NCI-H1694 treated with DMSO at 0.1 percent for 48 hours (cell line): ENCODE measurements at regions not wholly inside any gene's neighbourhood (a gene's known extent, or its start where the extent isn't known, plus 50 kb on each side); places are given as distances from the start of the nearest gene placed in this dataset.

Experiments
- DNase-seq: peaks from one replicate; lab custom pipeline; 2025; lab: John Stamatoyannopoulos, UW

DNA sequence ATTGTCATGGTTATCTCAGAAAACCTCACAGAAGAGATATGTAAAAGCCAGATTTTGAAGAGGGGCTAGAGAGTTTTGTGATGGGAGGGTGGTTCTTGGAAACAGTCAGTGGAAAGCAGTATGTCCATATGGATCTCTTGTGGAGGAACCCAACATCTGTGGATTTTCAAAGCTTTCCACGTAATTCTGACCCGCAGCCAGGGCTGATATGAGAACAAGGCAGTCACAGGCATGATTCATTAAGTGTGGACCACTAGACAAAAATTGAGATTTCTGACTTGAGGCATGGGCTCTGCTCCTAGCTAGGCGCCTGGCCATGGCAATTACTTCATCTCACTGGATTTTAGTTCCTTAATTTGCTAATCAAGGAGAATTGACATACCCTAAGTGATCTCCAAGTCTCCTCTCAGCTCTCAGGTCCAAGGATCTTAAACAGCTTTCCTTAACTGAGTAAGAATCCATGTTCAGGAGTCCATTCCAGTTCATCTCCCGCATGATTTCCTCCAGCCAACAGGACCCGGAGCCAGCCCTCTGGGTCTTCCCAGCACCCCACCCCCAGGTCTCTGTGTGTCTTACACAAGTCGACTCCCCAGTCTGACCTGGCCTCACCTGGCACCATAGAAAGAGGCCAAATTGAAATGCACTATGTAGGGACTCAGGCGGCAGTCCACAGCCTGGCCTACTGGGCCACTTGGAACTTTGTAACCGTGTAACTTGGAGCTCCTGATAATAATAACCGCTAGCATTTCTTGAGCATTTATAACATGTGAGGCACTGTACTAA lies 176.3 kb upstream of the PARP11 start:
- DNase-seq: no peak

DNA sequence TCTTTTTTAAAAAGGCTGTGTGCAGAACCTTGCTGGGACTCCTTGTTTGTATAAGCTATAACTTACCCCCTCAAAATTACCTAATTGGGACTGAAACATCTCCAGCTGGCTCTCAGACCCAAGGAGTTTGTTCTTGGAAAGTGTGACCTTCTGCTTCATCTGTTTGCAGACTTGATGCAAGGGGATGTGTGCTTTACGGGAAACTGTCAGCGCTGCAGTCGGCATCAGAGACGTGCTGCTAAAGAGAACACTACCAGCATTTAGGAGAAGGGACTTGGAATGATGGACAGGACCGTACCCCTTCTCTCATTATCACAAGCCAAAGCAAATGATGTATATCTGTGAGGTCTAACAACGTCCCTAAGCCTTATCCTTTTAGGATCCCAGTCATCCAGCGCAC lies 174.2 kb upstream of the PARP11 start:
- DNase-seq: no peak

DNA sequence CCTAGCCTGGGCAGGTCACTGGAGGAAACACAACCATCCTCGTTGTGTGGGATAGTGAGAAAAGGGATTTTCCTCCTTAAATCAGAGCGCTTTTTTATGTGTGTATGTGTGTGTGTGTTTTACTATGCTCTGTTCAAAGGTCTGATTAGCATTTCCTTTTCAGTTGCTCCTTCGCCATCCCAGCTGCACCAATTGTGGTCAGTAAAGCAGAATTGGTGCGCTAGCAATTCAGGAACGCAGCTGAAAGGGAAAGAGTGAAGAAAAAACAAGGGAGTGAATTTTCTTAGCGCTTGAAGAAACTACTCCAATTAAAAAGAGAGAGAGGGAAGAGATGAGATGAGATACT lies 173.3 kb upstream of the PARP11 start:
- no peak for DNase-seq

DNA sequence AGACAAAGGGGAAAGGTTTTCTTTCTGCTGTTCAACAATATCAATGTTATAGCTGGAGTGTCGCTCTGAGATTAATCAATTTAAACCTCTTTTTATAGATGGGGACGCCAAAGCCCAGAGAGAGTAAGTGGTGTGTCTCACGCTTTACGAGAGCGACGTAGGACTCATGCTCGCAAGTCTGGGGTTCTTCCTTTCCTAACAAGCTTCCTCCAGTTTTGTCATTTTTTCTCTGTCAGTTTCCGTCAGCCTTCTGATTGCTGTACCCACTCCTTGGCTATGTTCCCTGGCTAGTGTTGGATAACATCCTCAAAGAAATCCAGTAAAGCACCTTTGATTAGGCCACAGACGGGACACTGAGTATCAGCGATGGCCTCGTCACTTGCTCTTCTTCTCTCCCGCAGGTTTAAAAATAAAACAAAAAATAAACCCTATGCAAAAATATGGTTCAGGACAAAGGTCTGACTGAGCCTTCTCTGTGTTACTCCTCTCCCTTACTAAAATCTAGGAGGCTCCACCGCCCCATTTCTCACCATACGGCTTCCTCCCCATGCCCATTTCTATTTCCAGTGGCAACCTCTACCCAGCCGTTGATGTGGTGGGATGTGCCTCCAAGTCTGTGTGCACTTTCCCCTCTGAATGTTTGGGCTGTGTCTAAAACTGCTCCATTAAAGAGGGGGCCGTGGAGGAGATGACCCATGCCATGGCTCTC lies 172.7 kb upstream of the PARP11 start:
- no peak for DNase-seq

DNA sequence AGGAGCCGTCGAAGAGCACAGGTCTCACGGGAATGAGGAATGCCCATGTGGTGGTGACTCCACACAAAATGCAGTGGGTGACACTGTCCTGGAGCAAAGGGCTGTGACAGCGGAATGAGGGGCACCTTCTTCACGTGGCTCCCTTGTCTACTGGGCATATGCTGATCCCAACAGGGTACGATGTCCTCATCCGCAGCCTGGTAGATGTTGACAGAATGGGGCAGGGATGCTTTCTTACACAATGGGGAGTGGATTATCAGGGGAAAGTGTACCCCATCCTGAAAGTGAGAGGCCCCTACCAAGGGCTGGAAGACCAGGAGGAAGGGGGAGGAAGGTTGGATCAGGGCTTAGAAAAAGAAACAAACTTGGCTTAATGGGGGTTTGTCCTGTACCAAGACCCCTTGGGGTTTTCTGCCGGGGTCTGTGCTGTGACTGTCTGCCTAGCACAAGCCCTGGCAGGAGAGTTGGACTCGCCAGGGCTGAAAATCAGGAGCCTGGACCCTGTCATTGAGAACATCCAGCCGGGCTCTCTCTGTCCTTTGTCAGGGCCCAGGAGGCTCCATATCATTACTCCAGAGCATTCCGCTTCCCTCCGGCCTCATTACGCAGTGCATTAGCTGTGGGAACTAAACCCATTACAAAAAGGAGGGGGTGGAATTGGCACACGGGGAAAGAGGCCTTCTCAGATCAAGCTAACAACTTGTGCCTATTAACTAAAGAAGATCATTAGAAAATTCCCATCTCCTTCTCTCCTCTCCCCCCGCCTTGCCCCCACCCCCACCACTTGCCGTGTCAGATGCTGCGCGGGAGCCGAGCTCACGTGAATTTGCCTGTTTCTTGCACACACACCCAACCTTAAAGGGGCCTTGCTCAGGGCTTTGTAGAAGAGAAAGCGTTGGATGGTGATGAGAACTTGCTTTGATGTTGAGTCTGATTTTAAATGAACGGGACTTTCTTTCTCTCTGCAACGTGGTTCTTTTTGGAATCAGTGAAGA lies 171.8 kb upstream of the PARP11 start:
- no peak for DNase-seq

DNA sequence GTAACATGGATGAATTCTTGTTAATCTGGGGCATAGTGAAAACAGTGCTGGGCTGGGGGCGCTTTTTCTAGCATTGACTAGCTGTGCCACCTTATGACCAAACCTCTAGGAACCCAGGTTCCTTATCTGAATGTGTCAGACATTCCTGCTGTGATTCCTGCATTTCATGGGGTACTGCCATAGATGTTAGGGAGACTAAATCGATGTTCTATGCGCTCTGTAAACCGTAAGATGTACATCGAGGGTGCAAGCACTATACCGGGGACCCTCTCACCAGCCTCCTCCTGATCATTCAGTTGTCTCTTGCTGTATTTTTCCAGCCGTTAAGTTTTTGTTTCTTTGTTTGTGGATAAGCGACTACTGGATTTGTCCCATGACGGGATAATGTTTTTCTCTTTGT lies 170.9 kb upstream of the PARP11 start:
- DNase-seq: no peak

DNA sequence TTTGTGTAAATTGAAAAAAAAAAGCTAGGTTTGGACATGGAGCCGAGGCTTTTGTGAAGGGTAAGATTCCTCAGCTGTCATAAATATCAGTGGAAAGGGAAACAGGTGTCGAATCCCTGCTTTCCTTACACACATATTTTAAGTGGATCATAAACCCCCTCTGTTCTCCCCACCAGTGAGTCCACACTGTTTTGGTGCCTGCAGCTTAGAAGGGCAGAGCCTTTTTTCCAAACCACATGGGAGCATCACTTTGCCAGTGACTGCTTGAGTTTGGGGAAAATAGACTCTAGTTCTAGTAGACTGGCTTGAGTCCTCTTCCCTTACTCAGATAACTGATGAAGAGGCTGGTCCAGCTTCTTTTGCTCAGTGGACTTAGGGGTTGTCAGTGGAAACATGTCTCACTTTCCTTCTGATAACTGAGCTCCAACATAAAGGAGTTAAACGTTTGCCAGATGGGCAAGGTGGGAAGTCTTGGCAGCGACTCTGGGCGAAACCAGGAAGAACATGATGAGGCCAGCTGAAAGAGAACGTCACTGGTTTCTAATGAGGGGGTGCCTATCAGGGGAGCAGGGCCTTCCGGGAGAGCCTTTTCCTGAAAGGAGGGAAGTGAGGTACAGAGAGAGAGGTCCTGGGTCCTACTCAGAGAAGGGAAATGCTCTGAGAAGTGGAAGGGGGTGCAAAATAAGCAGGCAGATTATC lies 168.1 kb upstream of the PARP11 start:
- DNase-seq: no peak

DNA sequence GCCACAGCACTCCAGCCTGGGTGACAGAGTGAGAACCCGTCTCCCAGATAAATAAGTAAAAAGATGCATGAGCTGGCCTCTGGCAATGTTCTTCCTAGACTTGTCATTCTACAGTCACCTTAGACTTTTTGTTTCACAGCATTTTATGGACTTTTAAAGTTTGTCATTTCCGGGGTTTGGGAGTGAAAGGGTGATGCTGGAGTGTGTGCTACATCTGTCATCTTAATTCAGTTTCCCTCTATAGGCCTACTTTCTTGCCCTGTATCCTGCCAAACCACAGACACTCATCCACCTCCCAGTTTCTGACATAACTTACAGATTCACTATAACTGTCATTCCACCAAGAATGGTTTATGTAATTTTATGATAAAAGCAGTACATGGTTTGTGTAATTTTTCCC lies 166.7 kb upstream of the PARP11 start:
- no peak for DNase-seq

DNA sequence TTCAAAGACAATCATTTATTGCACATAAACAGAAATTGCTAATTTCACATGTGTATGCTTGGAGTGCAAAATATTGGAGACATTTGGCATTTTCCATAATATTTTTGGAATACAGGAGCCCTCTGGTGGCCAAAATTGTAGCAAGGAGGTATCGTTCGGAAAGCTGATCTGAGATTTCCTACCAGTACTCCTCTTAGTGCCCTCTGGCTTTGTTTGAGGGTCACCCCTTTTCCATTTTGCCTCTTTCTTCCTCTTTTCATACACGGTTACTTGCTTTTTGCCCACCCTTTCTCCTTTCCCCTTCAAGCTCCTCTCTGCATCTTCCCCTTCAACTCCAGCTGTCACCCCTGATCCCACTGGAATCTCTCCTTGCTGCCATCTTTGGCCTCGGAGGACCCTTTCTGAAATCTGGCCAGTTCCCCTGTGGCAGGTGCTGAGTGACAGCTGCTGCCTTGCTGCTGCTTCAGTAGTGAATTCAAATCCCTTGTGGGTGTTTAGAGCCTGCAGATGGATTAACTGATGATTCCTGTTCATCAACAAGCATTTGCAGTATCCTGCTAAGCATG lies 164.6 kb upstream of the PARP11 start:
- DNase-seq: peak; percentile 32

DNA sequence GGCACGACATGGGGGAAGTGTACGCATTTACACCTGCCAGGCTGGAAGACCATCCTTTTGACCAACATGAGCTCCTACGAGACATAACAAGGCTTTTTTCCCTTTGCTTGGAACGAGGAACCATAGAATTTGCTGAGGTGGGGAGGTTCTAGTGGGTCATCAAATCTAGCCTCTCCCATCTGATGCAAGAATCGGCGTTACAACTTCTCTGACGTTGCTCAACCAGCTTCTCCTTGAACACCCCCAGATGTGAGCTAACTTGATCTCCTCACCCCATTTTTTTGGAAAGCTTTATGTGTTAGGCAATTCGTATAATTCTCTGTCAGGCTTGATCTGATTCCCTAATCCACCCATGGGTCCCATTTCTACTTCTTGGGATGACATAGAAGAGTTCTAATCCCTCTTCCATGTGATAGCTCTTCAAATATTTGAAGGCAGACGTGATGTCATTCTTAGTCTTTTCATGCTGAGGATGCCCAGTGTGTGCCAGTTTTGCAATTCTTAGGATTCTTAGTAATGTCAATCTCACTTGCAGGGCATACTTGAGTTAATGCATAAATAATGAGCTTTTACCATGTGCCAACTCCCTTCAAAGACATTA lies 163.6 kb upstream of the PARP11 start:
- DNase-seq: no peak

DNA sequence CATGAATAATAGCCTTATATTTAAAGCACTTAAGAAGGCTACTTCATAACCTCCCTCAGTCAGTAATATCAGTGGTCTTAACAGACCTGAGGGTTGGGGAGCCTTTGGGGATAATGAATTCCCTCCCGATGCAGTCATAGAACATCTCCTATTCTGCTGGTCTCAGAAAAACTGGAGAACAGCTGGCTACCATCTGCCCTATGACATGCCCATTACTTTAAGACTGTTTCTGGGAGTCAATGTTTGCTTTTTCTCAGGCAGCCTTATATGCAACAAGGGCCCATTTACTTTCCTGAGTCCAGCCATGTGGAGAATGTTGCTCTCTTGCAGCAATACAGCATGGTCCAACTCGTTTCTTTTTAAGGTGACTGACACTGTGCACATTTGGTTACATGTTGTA lies 161.7 kb upstream of the PARP11 start:
- no peak for DNase-seq

DNA sequence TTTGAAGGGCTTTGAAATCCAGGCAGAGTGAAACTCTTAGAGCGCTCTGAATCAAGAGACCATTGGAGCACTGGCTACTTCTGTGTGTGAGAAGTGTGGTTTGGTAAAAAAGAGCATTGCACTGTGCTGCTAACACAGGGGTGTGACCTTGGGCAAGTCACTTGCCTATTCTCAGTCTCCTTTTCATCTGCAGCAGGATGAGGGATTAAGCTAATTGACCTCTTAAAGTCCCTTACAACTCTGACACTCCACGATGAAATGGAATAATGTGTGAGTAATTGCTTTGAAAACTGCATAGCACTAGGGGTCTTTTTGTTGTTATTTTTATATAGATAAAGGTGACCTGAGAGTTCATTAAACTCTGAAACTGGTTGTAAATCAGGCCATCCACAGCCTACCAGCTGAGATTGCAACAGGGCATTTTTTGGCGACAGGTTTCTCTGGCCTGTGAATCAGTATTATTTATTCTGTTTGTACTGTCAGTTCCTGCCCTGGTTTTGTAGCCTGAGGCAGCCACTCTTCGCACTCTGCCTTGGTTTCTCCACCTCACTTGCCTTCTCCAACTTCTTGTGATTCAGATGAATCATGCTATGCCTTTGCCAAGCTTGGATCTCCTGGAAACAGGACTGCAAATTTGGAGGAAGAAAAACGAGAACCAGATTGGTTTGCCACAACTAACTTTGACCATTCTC lies 159.9 kb upstream of the PARP11 start:
- no peak for DNase-seq

DNA sequence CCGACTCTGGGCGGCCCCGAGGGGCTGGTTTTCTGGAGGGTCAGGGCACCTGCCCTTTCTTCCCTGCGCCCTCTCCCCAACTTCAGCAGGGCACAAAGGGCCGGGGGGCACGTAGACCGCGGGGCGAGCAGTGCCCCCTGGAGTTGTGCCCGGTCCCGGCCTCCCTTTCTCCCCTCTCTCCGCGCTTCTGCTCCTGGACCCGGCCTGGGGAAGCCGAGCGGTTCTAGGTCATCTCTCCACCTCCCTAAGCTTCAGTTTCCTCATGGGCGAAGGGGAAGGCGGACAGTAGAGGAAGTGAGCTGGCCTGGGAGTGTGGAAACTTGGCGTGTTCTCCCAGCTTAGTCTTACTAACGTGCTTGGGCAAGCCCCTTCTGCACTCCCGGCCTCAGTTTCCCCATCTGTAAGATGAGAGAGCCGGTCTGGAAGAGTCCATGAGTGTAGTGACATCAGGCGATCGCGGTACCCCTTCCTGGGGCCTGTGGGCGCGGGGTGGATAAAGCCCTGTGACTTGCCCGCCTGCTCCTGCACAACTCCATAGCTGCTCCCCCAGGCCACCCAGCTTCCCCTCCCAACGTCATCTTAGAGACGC lies 158.6 kb upstream of the PARP11 start:
- no peak for DNase-seq

DNA sequence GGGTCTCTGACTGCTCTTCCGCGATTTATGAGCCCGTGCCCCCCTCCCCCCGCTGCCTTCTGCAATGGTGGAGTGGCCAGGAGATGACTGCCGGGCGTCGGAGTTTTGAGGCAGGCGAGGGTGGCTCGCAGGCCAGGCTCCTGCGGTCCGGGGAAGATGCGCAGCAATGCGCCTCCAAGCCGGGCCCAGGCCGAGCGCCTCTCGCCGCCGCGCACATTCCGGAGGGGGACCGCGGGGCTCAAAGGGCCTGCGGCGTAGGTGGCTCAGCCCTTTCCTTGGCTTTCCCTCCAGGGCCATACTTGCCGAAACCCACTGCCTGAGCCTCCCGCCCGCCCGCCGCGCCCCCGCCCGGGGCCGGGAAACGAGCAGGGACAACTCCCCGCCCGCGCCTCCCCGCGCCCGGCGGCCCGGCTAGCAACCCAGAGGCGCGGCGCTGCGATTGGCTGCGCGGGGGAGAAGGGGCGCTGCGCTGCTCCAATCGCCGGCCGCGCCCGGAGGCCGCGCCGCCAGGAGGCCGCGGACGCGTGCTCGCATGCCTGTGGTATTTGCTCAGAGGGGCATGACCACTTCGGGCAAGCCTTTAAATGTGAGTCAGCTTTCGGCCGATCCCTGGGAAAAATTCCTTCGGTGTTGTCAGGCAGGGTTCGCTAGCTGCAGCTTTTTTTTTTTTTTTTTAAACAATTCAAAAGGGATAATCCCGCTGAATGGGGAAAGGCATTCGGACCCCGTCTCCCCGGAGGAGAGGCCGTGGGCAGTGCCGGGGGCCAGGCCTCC lies 157.9 kb upstream of the PARP11 start:
- DNase-seq: no peak

DNA sequence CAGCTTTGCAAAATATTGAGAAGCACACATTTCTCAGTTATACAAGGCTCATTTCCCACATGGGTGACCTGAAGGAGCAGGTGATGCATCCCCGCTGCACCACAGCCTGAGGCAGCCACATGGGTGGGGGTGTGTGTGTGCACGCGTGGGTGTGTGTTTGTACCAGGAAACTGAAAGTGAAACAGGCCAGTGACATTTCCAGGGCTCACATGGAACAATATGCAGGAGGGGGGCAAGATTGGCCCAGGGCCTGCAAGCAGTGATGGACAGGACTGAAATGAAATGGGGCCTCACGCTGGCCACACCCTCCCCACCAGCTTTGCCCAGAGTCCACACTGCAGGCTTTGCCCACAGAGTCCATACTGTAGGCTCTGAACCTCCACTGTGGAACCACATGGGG lies 154.2 kb upstream of the PARP11 start:
- DNase-seq: no peak

DNA sequence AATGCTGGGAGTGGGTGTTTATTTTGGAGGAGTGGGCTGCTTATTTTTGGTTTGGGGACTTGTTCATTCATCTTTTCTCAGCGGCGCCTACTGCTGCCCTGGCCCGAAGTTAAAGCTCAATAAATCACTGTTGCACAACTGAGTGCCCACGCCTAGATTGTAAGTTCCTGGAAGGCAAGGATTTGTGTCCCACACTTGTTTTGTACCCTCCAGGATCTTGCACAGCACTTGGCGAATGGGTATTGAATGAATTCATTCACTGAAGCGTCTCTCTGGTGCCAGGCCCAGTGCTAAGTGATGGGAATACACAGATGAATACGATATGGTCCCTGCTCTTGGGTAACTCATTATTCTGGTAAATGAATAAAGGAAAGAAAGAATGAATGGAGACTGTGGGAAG lies 153.3 kb upstream of the PARP11 start:
- no peak for DNase-seq

DNA sequence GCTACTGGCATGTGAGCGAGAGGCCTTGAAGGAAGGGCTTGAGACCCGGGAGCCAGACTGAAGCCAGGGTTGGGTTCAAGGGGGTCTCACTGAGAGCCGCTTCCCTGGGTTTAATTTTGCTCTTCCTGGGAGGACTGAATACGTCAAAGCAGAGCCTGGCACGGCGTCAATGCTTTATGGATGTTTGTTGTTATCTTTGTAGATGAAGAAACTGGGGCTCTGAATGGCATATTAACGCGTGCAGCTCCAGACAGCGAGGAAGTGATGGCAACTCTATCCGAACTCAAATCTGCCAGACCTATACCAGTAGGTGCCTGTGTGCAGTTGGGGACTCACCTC lies 152.8 kb upstream of the PARP11 start:
- no peak for DNase-seq

DNA sequence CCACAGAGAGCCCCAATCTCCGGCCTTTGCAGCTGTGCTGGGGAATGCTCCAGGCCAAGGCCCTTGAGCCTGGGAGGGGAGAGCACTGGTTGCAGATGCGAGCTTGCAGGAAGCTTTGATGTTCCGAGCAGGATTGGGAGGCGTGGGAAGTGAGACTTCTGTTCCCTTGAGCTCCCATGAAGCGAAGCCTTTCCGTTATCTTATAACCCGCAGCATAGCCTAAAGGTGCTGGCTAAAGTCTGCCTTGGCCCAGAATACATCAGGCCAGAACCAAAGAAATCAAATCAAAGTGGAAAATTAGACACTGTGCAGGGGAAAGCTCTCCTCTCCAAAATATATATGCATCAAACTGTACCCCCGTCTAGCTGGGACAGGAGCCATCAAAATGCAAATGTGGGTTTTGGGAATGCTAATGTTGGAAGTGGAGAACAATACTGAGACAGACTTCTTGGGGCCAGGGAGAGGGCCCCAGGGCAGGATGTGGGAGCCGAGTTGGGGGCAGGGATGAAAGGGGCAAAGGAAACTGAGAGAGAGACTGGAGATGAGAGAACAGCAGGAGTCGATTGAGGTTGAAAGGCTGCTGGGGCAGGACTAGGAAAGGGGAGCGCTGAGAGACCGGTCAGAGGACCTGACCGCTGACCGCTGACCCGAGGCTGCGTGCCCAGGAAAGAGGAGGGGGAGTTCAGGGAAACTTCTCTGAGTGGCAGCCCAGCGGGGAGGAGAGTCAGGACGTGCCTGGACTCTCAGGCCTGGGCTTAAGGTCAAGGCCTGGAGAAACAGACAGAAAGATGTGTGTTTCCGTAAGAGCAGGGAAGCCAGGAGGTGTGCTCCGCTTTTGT lies 152.2 kb upstream of the PARP11 start:
- DNase-seq: no peak

DNA sequence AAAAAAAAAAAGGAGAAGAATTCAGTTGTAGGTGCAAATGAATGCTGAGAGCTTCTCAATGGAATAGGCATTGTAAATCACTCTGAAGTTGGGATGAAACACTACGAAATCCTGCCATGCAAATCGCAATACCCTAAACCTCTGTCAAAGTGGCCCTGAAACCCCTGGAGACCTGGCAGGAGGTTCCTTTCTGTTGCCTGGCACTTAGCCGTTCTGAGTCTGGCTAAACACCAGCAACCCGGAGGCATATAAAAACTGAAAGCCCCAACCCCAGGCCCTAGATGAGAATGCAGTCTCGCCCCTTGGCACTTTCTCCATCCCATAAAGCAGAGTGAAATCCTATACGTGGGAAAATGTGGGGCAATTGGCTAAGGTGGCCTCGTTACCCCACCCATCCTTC lies 151.5 kb upstream of the PARP11 start:
- no peak for DNase-seq
